ENCODE measurements at regions not wholly inside any gene's neighbourhood (a gene's known extent, or its start where the extent isn't known, plus 50 kb on each side); places are given as distances from the start of the nearest gene placed in this dataset.

- Histone ChIP-seq H3K27ac (ENCODE audit: low read depth) (no peak overlapping the region), H3K9me2 (ENCODE audit: insufficient read depth) (no peaks in the 10 kb centered on the region), H3K4me1 (ENCODE audit: insufficient read depth) (no peaks in the 10 kb centered on the region), H3K4me2 (no peak overlapping the region), H3K27me3 (ENCODE audit: insufficient read depth) (no peaks in the 10 kb centered on the region), H2AFZ (no peak overlapping the region), H3F3A (replicated peaks; ENCODE audit: low read depth) (no peaks in the 10 kb centered on the region), H3K79me2 (replicated peaks; ENCODE audit: insufficient read depth) (no peaks in the 10 kb centered on the region), H3K4me3 (no peak overlapping the region), H4K20me1 (replicated peaks; ENCODE audit: insufficient read depth) (no peaks in the 10 kb centered on the region), H3K36me3 (ENCODE audit: insufficient read depth) (no peaks in the 10 kb centered on the region)
- no peak for DNase-seq (ENCODE audit: low spot score)
- ATAC-seq, result no peak
- no peak overlapping the region for H3K27ac Mint-ChIP-seq
- TF ChIP-seq ZNF114 (CRISPR knock-in tag; IDR thresholded peaks at IDR 0.05), result no peak
- TF ChIP-seq EZH2 (IDR thresholded peaks at IDR 0.05; ENCODE audit: low read depth, unreplicated experiment), result no peak
- TF ChIP-seq REST (IDR thresholded peaks at IDR 0.05; ENCODE audit: unreplicated experiment), result no peak
- TF ChIP-seq ETS1 (IDR thresholded peaks at IDR 0.05), result no peak
- TF ChIP-seq NANOG (IDR thresholded peaks at IDR 0.05; ENCODE audit: borderline replicate concordance), result no peak
- TF ChIP-seq CTCF (conservative IDR thresholded peaks at IDR 0.05; ENCODE audit: low read depth in 2 of 2), result no peak
- no peaks in the 10 kb centered on the region for H3K27me3 Mint-ChIP-seq (ENCODE audit: insufficient read depth, low read depth, poor library complexity)
- no peaks in the 10 kb centered on the region for H3K4me1 Mint-ChIP-seq
- H3K36me3 Mint-ChIP-seq (ENCODE audit: low read depth), result no peaks in the 10 kb centered on the region
- no peak overlapping the region for H3K4me3 Mint-ChIP-seq
- no peaks in the 10 kb centered on the region for H3K9me3 Mint-ChIP-seq
Measured at GRCh38 chr3:88418219-88418618, 268.5 kb downstream of the C3orf38 start.

- Histone ChIP-seq H3K79me2 (replicated peaks; ENCODE audit: insufficient read depth) (no peaks in the 10 kb centered on the region), H3K27me3 (ENCODE audit: insufficient read depth) (no peaks in the 10 kb centered on the region), H2AFZ (peak overlapping the region; percentile 29; the same call in 1 of the 2 replicates), H4K20me1 (replicated peaks; ENCODE audit: insufficient read depth) (no peaks in the 10 kb centered on the region), H3K27ac (ENCODE audit: low read depth) (no peak overlapping the region), H3K36me3 (ENCODE audit: insufficient read depth) (no peaks in the 10 kb centered on the region), H3K4me3 (no peak overlapping the region), H3F3A (replicated peaks; ENCODE audit: low read depth) (no peaks in the 10 kb centered on the region), H3K9me2 (ENCODE audit: insufficient read depth) (0 out of 2 replicates have a peak, but pooled peaks cover 6% of the 10 kb centered on the region), H3K4me2 (no peak overlapping the region), H3K4me1 (ENCODE audit: insufficient read depth) (no peaks in the 10 kb centered on the region)
- H3K9me3 Mint-ChIP-seq, result peaks cover 5% of the 10 kb centered on the region; the same call in 1 of the 3 replicates
- DNase-seq (ENCODE audit: low spot score) (no peak), ATAC-seq (no peak)
- no peak overlapping the region for H3K27ac Mint-ChIP-seq
- H3K4me1 Mint-ChIP-seq, result peaks cover 2% of the 10 kb centered on the region; the same call in 1 of the 3 replicates
- no peak overlapping the region for H3K4me3 Mint-ChIP-seq
- H3K27me3 Mint-ChIP-seq (ENCODE audit: insufficient read depth, low read depth, poor library complexity), result no peaks in the 10 kb centered on the region
- H3K36me3 Mint-ChIP-seq (ENCODE audit: low read depth), result peaks cover 3% of the 10 kb centered on the region; the same call in 1 of the 3 replicates
- TF ChIP-seq CREB1 (CRISPR knock-in tag; IDR thresholded peaks at IDR 0.05; ENCODE audit: low read depth), result no peak
- no peak for TF ChIP-seq NANOG (IDR thresholded peaks at IDR 0.05; ENCODE audit: borderline replicate concordance)
- TF ChIP-seq POLR2AphosphoS5 (IDR thresholded peaks at IDR 0.05; ENCODE audit: low read depth), result no peak
- no peak for TF ChIP-seq ZNF462 (CRISPR knock-in tag; IDR thresholded peaks at IDR 0.05)
- TF ChIP-seq EZH2phosphoT487 (IDR thresholded peaks at IDR 0.05; ENCODE audit: unreplicated experiment), result no peak
Measured at GRCh38 chr3:88433568-88433967, 283.8 kb downstream of the C3orf38 start.

Data from GM23338 (cell line).